Stimulated activated naive B cell treated with anti-CD40 and anti-IgM and Interleukin-4, amounts not matched to agents 10 μg/mL and 1 μg/mL and 100 μg/mL, for 72 hours (primary cell): ENCODE measurements at regions not wholly inside any gene's neighbourhood (a gene's known extent, or its start where the extent isn't known, plus 50 kb on each side); places are given as distances from the start of the nearest gene placed in this dataset.
"Not testable (repeated sequence)": the region's sequence is repeated elsewhere in the genome, so short reads cannot be mapped to it uniquely, and the experiment has no call there.

Source experiments
- ATAC-seq, 2 donors: fragments of 150-1000 bp; cut with Tn5 transposase; replicated peaks; 2 replicates each; pipeline ENCODE4 v1.10.0; 2021; ENCODE audit warnings: moderate library complexity in 1 of 2
- DNase-seq: peaks from one replicate; pipeline ENCODE4 v3.0.0; 2021
- H3K27ac Mint-ChIP-seq: one replicate; pipeline ENCODE4 v1.8.0; 2022; ENCODE audit warnings: mild to moderate bottlenecking, mixed read lengths
- H3K27me3 Mint-ChIP-seq, 2 donors: one replicate each; pipeline ENCODE4 v1.8.0; 2022; ENCODE audit warnings: mixed read lengths in 2 of 2
- H3K36me3 Mint-ChIP-seq, 2 donors: one replicate each; pipeline ENCODE4 v1.8.0; 2022; ENCODE audit warnings: mixed read lengths in 2 of 2, mild to moderate bottlenecking in 1 of 2
- H3K4me1 Mint-ChIP-seq, 2 donors: one replicate each; pipeline ENCODE4 v1.8.0; 2022; ENCODE audit warnings: mixed read lengths in 2 of 2, mild to moderate bottlenecking in 1 of 2
- H3K4me3 Mint-ChIP-seq, 2 donors: one replicate each; pipeline ENCODE4 v1.8.0; 2022; ENCODE audit warnings: mild to moderate bottlenecking in 2 of 2, mixed read lengths in 2 of 2, moderate library complexity in 1 of 2
- H3K9me3 Mint-ChIP-seq, 2 donors: one replicate each; pipeline ENCODE4 v1.8.0; 2022; ENCODE audit warnings: mixed read lengths in 2 of 2, mild to moderate bottlenecking in 1 of 2

DNA sequence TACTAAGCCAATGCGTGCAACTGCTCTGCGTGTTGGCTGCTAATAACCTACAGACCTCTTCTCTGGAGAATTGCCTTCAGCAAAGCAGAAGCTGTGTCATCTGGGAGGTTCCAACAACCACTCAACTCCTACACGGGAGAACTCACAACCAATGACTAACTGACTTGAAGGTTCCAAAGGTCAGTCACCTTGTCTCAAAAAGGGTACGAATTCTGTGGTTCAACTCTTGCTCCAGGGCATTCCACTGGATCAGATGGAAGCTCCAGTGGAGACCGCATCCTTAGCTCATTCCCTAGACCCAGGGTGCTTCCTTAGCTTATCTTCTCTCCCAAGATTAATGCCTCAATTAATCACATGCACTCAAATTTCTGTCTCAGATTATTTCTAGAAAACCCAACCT, 222.7 kb downstream of the CHIC2 start:
- Mint-ChIP-seq H3K9me3 (peaks cover 0 to 4% of the 10 kb centered on the region in 2 donors), H3K4me3 (no peak overlapping the region), H3K4me1 (no peaks in the 10 kb centered on the region), H3K27me3 (peaks cover 7 to 17% of the 10 kb centered on the region in 2 donors), H3K27ac (no peak overlapping the region), H3K36me3 (no peaks in the 10 kb centered on the region)
- DNase-seq (no peak), ATAC-seq (no peak)

DNA sequence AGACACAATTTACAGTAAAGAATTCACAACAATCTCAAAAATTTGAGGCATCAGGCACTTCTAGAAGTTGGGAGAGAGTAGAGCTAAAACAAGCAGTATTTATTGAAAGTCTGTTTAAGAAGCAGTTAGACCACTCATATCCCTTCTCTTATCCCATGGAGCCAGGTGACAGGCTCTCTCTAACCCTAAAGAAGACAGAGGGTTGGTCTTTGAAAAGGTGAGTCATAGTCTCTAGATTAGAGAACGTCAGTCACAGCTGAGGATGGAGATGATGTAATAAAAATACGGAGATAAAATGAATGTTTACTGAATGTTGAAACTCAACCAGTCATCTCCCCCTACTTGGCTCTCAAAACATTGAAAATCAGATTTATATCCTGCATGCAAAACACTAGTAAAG, 223.8 kb downstream of the CHIC2 start:
- DNase-seq: no peak
- Mint-ChIP-seq H3K4me3 (no peak overlapping the region), H3K27me3 (peaks cover 18 to 23% of the 10 kb centered on the region in 2 donors), H3K9me3 (peaks cover 0 to 4% of the 10 kb centered on the region in 2 donors), H3K4me1 (no peaks in the 10 kb centered on the region), H3K36me3 (no peaks in the 10 kb centered on the region), H3K27ac (no peak overlapping the region)
- no peak for ATAC-seq

DNA sequence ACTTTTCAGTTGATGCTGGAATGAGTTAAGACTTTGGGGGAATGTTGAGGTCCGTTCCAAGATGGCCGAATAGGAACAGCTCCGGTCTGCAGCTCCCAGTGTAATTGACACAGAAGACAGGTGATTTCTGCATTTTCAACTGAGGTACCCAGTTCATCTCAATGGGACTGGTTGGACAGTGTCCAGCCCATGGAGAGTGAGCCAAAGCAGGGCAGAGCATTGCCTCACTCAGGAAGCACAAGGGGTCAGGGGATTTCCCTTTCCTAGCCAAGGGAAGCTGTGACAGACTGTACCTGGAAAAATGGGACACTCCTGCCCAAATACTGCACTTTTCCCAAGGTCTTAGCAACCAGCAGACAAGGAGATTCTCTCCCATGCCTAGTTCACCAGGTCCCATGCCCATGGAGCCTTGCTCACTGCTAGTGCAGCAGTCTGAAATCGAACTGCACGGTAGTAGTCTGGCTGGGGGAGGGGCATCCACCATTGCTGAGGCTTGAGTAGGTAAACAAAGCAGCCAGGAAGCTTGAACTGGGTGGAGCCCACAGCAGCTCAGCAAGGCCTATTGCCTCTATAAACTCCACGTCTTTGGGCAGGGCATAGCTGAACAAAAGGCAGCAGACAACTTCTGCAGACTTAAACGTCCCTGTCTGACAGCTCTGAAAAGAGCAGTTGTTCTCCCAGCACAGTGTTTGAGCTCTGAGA, 231.0 kb downstream of the CHIC2 start:
- not testable (repeated sequence) for H3K4me1 Mint-ChIP-seq, H3K4me3 Mint-ChIP-seq, ATAC-seq, DNase-seq, H3K27ac Mint-ChIP-seq
- Mint-ChIP-seq H3K9me3 (peaks cover 15% of the 10 kb centered on the region in 2 donors), H3K36me3 (peaks cover 2 to 13% of the 10 kb centered on the region in 2 donors), H3K27me3 (peaks cover 21 to 24% of the 10 kb centered on the region in 2 donors)

DNA sequence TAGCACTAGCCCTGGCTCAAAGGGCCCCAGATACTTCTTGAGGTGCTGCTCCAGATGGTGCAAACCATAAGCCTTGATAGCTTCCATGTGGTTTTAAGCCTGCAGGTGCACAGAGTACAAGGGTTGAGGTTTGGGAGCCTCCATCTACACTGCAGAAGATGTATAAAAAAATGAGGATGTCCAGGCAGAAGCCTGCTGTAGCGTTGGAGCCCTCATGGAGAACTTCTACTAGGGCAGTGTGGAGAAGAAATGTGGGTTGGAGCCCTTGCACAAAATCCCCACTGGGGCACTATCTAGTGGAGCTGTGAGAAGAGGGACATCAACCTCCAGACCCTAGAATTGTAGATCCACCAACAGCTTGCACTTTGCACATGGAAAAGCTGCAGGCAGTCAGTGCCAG, 231.9 kb downstream of the CHIC2 start:
- ATAC-seq (no peak), DNase-seq (no peak)
- peaks cover 12 to 18% of the 10 kb centered on the region in 2 donors for H3K9me3 Mint-ChIP-seq
- H3K36me3 Mint-ChIP-seq: peaks cover 2 to 18% of the 10 kb centered on the region in 2 donors
- no peak overlapping the region for H3K27ac Mint-ChIP-seq
- peaks cover 30 to 31% of the 10 kb centered on the region in 2 donors for H3K27me3 Mint-ChIP-seq
- H3K4me1 Mint-ChIP-seq: no peaks in the 10 kb centered on the region
- H3K4me3 Mint-ChIP-seq: no peak overlapping the region

DNA sequence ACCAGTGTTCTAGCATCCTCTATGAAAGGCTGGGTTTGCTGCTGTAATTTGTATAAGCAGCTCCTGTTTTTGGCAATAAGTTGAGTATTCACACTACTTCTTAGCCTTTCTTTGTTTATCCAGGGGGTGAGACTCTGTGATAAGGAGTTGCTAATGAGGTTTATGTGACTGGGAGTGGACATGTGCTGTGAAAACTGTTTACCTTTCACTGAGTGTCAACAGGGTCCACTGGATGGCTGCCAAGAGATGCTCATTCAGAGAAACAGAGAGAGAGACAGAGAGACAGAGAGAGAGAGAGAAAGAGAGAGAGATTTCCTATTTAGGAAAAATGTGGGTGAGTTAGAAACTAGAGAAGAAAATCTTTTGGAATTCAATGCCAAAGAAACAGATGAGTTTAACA, 233.9 kb downstream of the CHIC2 start:
- H3K4me3 Mint-ChIP-seq: no peak overlapping the region
- H3K9me3 Mint-ChIP-seq: peaks cover 12 to 20% of the 10 kb centered on the region in 2 donors
- DNase-seq (no peak), ATAC-seq (no peak)
- H3K36me3 Mint-ChIP-seq: peaks cover 2 to 18% of the 10 kb centered on the region in 2 donors
- H3K27ac Mint-ChIP-seq: no peak overlapping the region
- H3K4me1 Mint-ChIP-seq: no peaks in the 10 kb centered on the region
- peaks cover 30 to 31% of the 10 kb centered on the region in 2 donors for H3K27me3 Mint-ChIP-seq

DNA sequence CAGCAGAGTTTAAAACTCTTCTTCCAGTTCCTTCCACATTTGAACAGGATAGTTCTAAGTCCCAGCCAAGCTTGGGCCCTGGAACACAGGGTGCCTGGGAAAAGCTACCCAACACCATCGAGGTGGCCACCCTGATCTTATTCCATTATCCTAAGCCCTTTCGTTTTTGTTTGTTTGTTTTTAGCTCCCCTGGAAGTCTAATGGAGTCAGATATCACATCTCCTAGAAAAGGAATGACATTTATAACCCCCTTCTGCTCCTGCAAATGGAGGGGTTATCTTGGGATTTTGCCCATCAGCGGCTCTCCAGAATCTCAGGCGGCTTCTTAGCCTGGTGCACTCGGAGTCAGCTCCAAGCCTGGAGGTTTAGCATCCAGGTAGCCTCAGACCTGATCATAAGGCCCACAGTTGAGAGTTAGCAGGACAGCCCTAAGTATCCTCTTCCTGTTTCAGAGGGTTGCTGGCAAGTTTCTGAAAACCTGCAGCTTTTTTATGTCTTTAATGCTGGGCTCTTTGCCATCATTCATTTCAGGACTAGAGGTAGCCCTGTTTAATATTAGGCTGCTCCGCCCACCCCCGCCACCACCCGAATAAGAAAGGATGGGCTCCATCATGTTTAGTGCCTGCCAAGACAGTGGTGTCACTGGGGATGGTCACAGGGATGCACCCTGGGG, 230.0 kb upstream of the LNX1 start:
- no peaks in the 10 kb centered on the region for H3K36me3 Mint-ChIP-seq

DNA sequence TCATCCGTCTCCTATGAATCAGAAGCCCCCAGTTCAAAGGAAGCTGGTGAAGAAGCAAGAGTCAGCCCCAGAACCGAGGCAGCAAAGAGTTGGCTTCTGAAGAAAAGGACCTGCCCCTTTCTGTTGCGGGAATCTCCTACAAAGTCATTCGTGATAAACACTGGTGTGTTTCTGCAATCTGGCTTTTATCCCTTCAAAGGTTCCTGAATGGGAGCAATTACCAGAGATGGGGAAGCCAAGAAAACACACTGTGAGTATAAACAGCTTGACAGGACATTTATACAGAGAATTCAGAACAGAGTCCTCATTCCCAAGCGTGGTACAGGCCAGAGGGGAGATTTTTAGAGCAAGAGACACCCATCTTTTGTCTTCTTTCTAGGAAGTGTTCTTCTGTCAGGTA, 226.8 kb upstream of the LNX1 start:
- H3K9me3 Mint-ChIP-seq: no peaks in the 10 kb centered on the region
- no peak overlapping the region for H3K4me3 Mint-ChIP-seq
- H3K36me3 Mint-ChIP-seq: no peaks in the 10 kb centered on the region
- DNase-seq (no peak), ATAC-seq (no peak)
- H3K27me3 Mint-ChIP-seq: peaks cover 9 to 18% of the 10 kb centered on the region in 2 donors
- no peak overlapping the region for H3K27ac Mint-ChIP-seq
- H3K4me1 Mint-ChIP-seq: no peaks in the 10 kb centered on the region

More for the DNA sequence above, 230.0 kb upstream of the LNX1 start:
- DNase-seq (no peak), ATAC-seq (no peak)
- H3K27me3 Mint-ChIP-seq: peaks cover 4 to 14% of the 10 kb centered on the region in 2 donors
- no peak overlapping the region for H3K27ac Mint-ChIP-seq
- H3K4me3 Mint-ChIP-seq: no peak overlapping the region
- H3K9me3 Mint-ChIP-seq: peaks cover 0 to 1% of the 10 kb centered on the region in 2 donors
- H3K4me1 Mint-ChIP-seq: no peaks in the 10 kb centered on the region

DNA sequence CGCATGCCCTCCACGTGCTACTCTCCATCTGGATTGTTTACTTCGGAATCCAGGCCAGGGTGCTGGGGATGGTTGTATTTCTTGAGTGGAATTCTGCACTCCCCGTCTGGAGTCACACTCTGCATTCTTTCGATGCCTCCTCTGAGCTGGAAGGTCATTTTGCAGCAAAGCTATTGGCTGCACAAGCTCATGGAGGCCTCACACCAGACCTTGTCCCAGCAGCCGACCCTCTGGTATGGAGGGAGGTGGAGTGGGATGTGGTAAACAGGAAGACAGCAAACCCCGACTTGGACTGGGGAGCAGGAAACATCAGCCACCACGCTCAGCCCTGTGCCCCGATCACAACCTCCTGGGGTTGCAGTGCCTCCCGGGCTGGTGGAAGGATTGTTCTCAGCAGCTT, 225.3 kb upstream of the LNX1 start:
- no peak overlapping the region for H3K27ac Mint-ChIP-seq
- H3K36me3 Mint-ChIP-seq: no peaks in the 10 kb centered on the region
- no peaks in the 10 kb centered on the region for H3K9me3 Mint-ChIP-seq
- no peak overlapping the region for H3K4me3 Mint-ChIP-seq
- no peak for DNase-seq
- H3K4me1 Mint-ChIP-seq: no peaks in the 10 kb centered on the region
- peaks cover 9 to 18% of the 10 kb centered on the region in 2 donors for H3K27me3 Mint-ChIP-seq
- ATAC-seq: no peak

DNA sequence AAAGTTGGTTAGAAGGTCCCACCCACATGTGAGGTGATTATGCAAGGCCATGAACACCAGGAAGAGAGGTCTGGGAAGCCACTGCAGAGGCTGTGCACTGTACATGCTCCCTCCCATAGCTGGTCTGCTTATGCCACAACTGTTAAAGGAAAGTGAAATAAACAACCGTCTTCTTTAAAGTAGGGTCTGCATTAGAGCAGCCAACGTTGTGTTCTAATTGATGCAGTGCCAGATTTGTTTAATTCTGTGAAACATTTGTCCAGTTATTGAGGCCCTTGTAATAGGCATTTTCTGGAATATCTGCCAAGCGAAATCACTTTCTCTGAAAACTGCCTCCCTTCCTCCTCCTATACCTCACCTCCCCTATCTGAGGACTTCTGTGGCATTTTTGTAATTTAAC, 224.0 kb upstream of the LNX1 start:
- Mint-ChIP-seq H3K27me3 (peaks cover 9 to 18% of the 10 kb centered on the region in 2 donors), H3K9me3 (no peaks in the 10 kb centered on the region), H3K27ac (no peak overlapping the region), H3K36me3 (no peaks in the 10 kb centered on the region), H3K4me3 (no peak overlapping the region), H3K4me1 (no peaks in the 10 kb centered on the region)
- no peak for DNase-seq
- no peak for ATAC-seq

DNA sequence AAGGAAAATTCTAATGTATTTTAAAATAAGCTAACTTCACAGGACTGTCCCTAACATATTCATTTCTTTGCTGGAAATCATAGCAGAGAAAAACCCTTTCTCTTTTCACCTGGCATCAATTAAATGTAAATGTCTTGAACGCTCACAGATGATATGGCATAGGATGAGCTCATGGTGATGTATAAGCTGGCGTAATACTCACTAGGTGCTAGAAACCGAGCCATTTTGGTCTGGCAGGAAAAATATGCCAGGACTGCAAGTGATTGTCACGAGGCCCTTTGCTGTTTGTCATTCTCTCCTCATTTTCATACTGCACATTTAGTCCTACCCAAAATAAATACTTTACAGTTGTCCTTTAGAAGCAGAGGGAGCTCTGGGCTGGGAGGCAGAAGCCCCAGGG, 222.7 kb upstream of the LNX1 start:
- no peaks in the 10 kb centered on the region for H3K36me3 Mint-ChIP-seq
- no peak overlapping the region for H3K4me3 Mint-ChIP-seq
- DNase-seq (no peak), ATAC-seq (no peak)
- H3K27me3 Mint-ChIP-seq: peaks cover 9 to 18% of the 10 kb centered on the region in 2 donors
- H3K4me1 Mint-ChIP-seq: no peaks in the 10 kb centered on the region
- H3K9me3 Mint-ChIP-seq: no peaks in the 10 kb centered on the region
- no peak overlapping the region for H3K27ac Mint-ChIP-seq

DNA sequence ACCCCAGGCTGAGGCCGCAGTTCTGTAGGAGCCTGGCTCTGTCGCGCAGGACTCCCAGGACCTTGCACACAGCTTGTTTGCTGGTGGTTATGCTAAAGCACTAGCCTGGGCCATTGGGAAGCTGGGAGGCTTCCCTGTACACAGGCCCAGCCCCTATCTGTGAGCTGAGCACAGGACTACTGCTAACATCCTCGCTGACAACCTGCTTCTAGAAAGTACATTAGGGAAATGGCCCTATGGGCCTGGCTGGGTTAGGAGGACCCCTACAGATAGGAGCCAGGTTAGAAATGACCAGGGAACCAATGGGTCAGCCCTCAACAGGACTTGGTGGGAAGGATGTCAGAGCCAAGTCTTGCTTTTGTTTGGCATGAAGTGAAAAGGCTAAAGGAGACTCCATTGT, 219.4 kb upstream of the LNX1 start:
- H3K36me3 Mint-ChIP-seq: no peaks in the 10 kb centered on the region
- H3K4me1 Mint-ChIP-seq: no peaks in the 10 kb centered on the region
- peaks cover 4 to 5% of the 10 kb centered on the region in 2 donors for H3K27me3 Mint-ChIP-seq
- no peak for ATAC-seq
- no peaks in the 10 kb centered on the region for H3K9me3 Mint-ChIP-seq
- no peak overlapping the region for H3K4me3 Mint-ChIP-seq
- H3K27ac Mint-ChIP-seq: no peak overlapping the region
- no peak for DNase-seq

DNA sequence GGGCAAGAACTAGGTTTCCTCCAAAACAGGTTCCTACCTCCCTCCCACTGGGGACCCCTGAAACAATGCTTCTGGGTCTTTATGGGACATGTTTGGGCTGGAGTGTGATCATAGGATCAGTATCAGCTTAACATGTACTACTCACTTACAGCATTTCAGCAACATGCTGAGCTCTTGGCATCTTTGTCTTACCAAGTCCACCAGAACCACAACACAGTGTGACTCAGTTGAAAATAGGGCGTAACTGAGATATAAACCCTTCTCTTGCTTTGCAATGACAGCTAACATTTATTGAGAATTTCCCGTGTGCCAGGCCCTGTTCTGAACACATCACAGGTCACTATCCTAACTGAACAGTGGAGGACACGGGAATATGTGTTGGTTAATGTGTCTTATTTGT, 218.5 kb upstream of the LNX1 start:
- Mint-ChIP-seq H3K36me3 (no peaks in the 10 kb centered on the region), H3K27me3 (peaks cover 0 to 5% of the 10 kb centered on the region in 2 donors), H3K9me3 (no peaks in the 10 kb centered on the region), H3K4me3 (no peak overlapping the region), H3K27ac (no peak overlapping the region), H3K4me1 (no peaks in the 10 kb centered on the region)
- DNase-seq (no peak), ATAC-seq (no peak)

DNA sequence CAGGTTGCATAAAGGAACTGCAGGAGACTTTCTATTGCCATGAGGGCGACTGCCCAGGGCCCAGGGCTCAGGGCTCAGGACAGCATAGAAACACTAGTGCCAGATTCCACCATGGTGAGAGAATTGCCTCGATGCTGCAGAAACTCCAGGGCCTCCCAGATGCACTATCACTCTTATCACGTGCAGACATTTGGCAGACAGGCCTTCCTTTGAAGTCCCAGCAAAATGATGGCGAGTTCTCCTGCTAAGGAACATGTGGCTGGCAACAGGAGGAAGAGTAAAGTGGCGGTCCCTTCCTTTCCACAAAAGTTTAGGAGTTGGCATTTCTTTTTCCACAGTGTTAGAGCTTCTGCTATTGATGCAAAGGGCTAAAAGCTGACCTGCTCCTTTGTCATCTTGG, 214.0 kb upstream of the LNX1 start:
- Mint-ChIP-seq H3K27ac (no peak overlapping the region), H3K4me3 (no peak overlapping the region), H3K36me3 (no peaks in the 10 kb centered on the region), H3K4me1 (no peaks in the 10 kb centered on the region), H3K9me3 (no peaks in the 10 kb centered on the region), H3K27me3 (no peaks in the 10 kb centered on the region)
- DNase-seq (no peak), ATAC-seq (no peak)

DNA sequence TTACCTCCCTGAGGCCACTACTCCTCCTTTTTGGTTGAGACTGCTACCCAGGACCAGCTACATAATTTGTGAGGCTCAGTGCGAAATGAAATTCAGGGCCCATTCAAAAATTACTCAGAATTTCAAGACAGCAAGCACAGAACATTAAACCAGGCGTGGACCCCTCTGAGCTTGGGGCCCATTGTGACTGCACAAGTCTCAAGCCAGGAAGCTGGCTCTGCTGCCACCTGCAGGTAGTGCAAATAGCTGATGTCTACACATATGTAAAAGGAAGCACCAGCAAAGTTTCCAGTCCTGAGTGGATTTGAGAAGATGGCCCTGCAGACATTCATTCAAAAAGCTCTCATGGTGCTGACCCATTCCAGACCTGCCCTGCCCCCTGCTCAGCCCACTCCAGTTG, 213.4 kb upstream of the LNX1 start:
- no peak for DNase-seq
- H3K4me1 Mint-ChIP-seq: no peaks in the 10 kb centered on the region
- peak; percentile 41 to 63 for ATAC-seq
- H3K27me3 Mint-ChIP-seq: no peaks in the 10 kb centered on the region
- no peaks in the 10 kb centered on the region for H3K9me3 Mint-ChIP-seq
- H3K4me3 Mint-ChIP-seq: no peak overlapping the region
- no peak overlapping the region for H3K27ac Mint-ChIP-seq
- H3K36me3 Mint-ChIP-seq: no peaks in the 10 kb centered on the region

DNA sequence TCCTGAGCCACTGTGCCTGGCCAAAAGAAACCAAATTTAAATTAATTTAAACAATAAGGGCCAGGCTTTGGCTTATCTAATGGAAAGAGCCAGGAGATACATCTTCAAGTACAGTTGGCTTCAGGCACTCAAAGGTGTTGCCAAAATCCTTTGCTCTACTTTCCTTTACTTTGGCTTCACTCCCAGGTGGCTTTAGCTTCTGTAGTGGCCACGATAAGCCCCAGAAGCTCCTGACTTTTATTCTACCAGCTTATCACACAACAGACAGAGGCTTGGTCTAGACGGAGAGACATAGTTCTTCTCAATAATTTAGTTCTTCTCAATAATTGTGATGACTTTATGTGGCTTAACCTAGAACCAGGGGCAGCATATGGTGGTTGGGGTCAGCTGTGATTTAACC, 211.2 kb upstream of the LNX1 start:
- DNase-seq: no peak
- Mint-ChIP-seq H3K27ac (no peak overlapping the region), H3K4me1 (no peaks in the 10 kb centered on the region), H3K4me3 (no peak overlapping the region), H3K36me3 (no peaks in the 10 kb centered on the region), H3K27me3 (no peaks in the 10 kb centered on the region), H3K9me3 (no peaks in the 10 kb centered on the region)
- no peak for ATAC-seq
